GM12874 (cell line): ENCODE measurements at regions not wholly inside any gene's neighbourhood (a gene's known extent, or its start where the extent isn't known, plus 50 kb on each side); places are given as distances from the start of the nearest gene placed in this dataset.

Experiments
- CTCF ChIP-seq: IDR thresholded peaks from 2 replicates; pipeline ENCODE4 v1.5.1; 2011; ENCODE audit warnings: low read depth, mild to moderate bottlenecking, control low read depth, low read length, moderate library complexity; ENCODE audit not compliant: insufficient read depth

- TF ChIP-seq CTCF, result no peak
These were observed 470.1 kb downstream of the TOX3 start for GRCh38 chr16:52076801-52077201.

- TF ChIP-seq CTCF, result no peak
These were observed 470.6 kb downstream of the TOX3 start for GRCh38 chr16:52076332-52076731.

GRCh38 chr16:52074133-52074532, 472.8 kb downstream of the TOX3 start:
- TF ChIP-seq CTCF, result no peak

- no peak for TF ChIP-seq CTCF
These were observed 473.9 kb downstream of the TOX3 start for GRCh38 chr16:52073024-52073423.

DNA sequence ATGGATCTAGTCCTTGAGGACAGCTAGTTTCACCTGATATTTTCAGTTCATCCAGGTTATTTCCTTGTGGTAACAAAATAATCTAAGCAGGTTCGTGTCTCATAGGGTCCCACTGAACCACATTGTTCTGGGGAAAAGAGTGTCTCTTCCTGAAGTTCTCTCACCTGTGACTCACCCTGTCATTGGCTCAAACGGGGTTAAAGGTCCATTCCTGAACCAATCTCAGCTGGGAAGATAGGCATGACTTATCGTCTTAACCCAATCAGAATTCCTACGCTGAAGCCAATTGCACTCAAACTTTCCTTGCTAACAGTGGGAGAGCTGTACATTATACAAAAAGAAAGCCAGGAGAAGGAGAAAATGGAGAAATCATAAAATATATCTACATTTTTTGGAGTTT, 475.8 kb downstream of the TOX3 start:
- no peak for TF ChIP-seq CTCF

DNA sequence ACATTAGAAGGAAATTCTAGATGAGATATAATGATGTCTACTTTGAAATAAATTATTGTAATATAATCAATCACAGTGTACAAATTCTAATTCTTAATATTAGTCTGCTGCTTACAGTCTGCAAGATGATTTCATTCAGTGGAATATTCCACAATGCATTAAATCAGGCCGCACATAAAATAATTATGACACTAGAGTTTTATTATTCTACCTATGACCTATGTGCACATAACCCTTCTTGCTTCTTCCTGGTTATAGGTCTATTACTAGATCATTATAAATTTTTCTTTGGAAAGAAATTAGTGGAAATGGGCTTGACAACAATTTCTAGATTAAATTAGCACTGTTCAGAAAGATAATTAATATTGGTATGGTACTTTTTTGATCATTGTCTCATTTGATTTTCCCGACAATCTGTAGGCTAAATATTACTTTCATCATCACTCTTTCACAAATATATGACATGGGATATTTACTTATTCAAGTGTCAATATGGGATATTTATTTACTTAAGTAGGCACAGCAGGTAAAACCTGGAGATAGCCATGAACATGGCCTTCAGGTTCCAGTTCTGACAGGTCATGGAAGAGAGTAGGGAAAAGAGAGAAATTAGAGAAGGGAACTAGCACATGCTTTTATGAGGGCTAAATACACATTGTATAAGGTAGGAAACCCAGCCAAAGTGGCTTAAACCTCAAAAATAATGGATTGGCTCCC, 476.4 kb downstream of the TOX3 start:
- no peak for TF ChIP-seq CTCF

GRCh38 chr16:52069866-52070265, 477.1 kb downstream of the TOX3 start:
- TF ChIP-seq CTCF, result no peak
